HG03460 (cell line): ENCODE measurements at regions not wholly inside any gene's neighbourhood (a gene's known extent, or its start where the extent isn't known, plus 50 kb on each side); places are given as distances from the start of the nearest gene placed in this dataset.

Experiments used
- ATAC-seq: cut with Tn5 transposase; IDR thresholded peaks from one replicate; pipeline ENCODE4 v1.9.1; 2021; ENCODE audit not compliant: unreplicated experiment

GRCh38 chr3:30542897-30543296 is 63.5 kb upstream of the TGFBR2 start:
- no peak for ATAC-seq

- no peak for ATAC-seq
Measured at GRCh38 chr3:30544812-30545211, 61.6 kb upstream of the TGFBR2 start.

- ATAC-seq: no peak
Measured at GRCh38 chr3:30546934-30547333, 59.5 kb upstream of the TGFBR2 start.

GRCh38 chr3:30547716-30548115 is 58.7 kb upstream of the TGFBR2 start:
- ATAC-seq: no peak

GRCh38 chr3:30548600-30548999 is 57.8 kb upstream of the TGFBR2 start:
- ATAC-seq: no peak

- no peak for ATAC-seq
Measured at GRCh38 chr3:30549600-30549999, 56.8 kb upstream of the TGFBR2 start.

- no peak for ATAC-seq
Measured at GRCh38 chr3:30550246-30550645, 56.2 kb upstream of the TGFBR2 start.

GRCh38 chr3:30551266-30551665 is 55.1 kb upstream of the TGFBR2 start:
- no peak for ATAC-seq

- ATAC-seq: no peak
Measured at GRCh38 chr3:30551927-30552326, 54.5 kb upstream of the TGFBR2 start.

GRCh38 chr3:30553641-30554316 is 52.6 kb upstream of the TGFBR2 start:
- ATAC-seq: no peak

GRCh38 chr3:30554317-30554690 is 52.1 kb upstream of the TGFBR2 start:
- no peak for ATAC-seq

- no peak for ATAC-seq
Measured at GRCh38 chr3:30555968-30556367, 50.4 kb upstream of the TGFBR2 start.
